MG63 (cell line): ENCODE measurements at regions not wholly inside any gene's neighbourhood (a gene's known extent, or its start where the extent isn't known, plus 50 kb on each side); places are given as distances from the start of the nearest gene placed in this dataset.
A peak's percentile ranks its signal among the peaks of the same experiment; 100 is the strongest.

ENCODE experiments used
- DNase-seq: peaks from one replicate; pipeline ENCODE4 v3.0.0-alpha.2; 2020
- H3K27me3 ChIP-seq: fragments of 250-450 bp; sonication (Bioruptor Pico); 2 replicates; pipeline ENCODE4 v1.5.1; 2020; ENCODE audit warnings: mild to moderate bottlenecking, moderate library complexity
- H3K36me3 ChIP-seq: fragments of 250-450 bp; sonication (Bioruptor Pico); 2 replicates; pipeline ENCODE4 v1.5.1; 2020; ENCODE audit warnings: mild to moderate bottlenecking, moderate library complexity
- H3K4me3 ChIP-seq: fragments of 250-450 bp; sonication (Bioruptor Pico); 2 replicates; pipeline ENCODE4 v1.5.1; 2020; ENCODE audit warnings: mild to moderate bottlenecking, moderate library complexity
- H3K9me3 ChIP-seq: fragments of 250-450 bp; sonication (Bioruptor Pico); 2 replicates; pipeline ENCODE4 v1.5.1; 2020; ENCODE audit warnings: mild to moderate bottlenecking, moderate library complexity

DNA sequence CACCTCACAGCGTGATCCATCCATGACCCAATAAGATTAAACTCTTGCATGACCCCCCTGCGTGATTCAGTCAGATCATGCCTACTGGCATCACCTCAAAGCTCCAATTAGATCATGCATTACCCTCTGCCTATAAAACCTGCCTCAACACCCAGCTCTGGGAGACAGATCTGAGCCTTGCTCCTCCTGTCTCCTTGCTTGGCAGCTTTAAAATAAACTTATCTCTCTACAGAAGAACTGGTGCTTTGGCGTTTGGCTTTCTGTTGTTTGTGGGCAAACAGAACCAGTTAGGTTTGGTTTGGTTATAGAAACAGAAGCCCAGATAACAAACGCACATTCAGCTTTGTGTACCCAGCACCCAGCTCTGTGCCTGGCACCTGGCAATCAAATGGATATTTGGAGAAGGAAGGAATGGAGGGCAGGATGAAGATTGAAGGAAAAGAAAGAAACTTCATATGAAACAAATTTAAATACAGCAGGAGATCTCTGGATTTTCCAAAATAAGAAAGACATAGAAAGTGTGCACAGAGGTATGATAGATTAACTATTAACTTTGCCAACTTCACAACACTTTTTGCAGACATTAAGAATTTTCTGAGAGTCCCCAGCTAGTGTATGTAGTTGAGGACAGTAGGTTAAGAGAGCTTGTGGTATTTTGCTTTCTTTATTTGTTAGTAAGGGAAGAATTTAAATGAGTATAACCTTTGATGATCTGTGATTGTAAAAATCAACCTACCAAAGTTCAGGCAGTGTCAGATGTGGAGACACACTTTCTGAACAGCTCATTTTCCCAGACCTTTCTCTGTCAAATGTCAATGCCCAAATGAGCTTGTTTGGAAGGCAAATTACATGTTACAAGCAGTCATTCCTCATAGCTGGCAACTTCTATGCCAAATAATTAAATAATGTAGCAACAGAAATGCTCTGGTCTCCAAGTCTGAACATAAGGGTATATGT is 102.1 kb upstream of the ASTN2 start:
- H3K4me3 ChIP-seq = no peak overlapping the region
- no peaks in the 10 kb centered on the region for H3K27me3 ChIP-seq
- H3K9me3 ChIP-seq = no peaks in the 10 kb centered on the region
- H3K36me3 ChIP-seq = no peaks in the 10 kb centered on the region
- DNase-seq = no peak

DNA sequence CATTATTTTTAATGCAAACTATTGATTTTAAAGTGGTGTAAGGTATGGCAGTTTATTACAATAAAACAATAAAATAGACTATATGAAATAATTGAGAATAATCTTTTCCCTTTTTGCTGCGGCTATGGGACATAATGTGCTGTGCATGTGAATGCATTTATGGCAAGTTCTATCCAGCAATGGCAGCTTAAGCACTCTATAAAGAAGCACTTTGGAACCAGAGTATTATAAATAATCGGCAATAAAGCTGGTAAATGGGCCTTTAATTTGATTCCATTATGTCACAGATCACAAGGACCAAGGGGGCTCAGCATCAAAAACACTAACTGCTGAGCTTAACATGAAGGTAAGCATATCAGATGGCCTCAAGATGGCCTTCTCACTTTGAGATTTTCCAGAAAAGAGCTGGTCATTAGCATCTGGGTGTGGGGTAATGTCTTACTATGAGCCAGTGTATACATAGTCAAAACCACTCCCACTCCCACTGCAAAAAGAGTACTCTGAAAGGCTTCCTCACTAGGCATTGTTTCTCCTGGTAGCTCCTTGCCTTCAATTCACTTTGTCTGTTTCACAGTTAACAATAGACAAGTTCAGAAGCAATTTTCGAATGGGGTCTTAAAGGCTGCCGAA is 97.1 kb upstream of the ASTN2 start:
- DNase-seq = no peak
- no peaks in the 10 kb centered on the region; the same call in 1 of the 2 replicates for H3K27me3 ChIP-seq
- no peaks in the 10 kb centered on the region for H3K36me3 ChIP-seq
- no peaks in the 10 kb centered on the region for H3K9me3 ChIP-seq
- H3K4me3 ChIP-seq = no peak overlapping the region

DNA sequence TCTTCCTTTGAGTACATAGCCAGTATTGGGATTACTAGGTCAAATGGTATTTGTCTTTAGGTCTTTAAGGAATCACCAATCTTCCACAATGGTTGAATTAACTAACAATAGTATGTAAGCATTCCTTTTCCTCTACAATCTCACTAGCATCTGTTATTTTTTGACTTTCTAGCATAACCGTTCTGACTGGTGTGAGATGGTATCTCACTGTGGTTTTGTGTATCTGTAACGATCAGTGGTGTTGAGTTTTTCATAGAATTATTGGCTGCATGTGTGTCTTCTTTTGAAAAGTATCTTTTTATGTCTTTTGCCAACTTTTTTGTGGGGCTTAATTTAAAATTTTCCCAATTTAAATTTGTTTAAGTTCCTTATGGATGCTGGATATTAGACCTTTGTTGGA is 81.5 kb upstream of the ASTN2 start:
- Histone ChIP-seq H3K9me3 (no peaks in the 10 kb centered on the region), H3K4me3 (no peak overlapping the region), H3K27me3 (no peaks in the 10 kb centered on the region), H3K36me3 (no peaks in the 10 kb centered on the region)
- DNase-seq = no peak

DNA sequence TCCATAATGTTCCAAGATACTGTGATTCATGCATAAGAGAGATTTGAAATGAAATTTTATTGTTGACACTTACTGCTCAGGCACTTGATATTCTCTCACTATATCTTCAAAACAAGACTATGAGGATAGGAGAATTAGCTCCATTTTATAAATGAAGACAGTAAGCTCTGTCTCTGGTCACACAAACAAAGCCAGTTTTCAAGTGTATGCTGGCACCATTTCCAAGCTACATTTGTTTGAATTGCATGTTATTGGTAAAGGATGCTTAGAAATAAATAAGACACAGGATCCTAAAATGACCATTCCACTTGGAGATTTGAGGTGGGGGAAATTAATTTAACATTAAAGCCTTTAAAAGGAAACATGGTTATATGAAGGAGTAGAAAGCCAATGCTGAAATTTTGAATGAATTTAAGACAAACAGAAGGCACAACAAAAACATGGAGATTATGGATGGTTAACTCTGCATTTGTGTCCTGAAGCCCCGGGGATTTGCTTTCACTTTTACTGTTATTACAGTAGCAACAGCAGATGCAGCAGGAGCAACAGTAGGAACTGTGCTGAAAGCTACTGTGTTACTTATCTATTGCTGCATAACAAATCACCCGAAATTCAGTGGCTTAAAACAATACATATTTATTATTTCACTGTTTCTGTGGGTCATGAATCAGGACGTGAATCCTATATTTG is 79.7 kb upstream of the ASTN2 start:
- peak overlapping the region; percentile 26 for H3K4me3 ChIP-seq
- H3K36me3 ChIP-seq = no peaks in the 10 kb centered on the region
- DNase-seq = no peak
- H3K9me3 ChIP-seq = no peaks in the 10 kb centered on the region
- no peaks in the 10 kb centered on the region for H3K27me3 ChIP-seq

DNA sequence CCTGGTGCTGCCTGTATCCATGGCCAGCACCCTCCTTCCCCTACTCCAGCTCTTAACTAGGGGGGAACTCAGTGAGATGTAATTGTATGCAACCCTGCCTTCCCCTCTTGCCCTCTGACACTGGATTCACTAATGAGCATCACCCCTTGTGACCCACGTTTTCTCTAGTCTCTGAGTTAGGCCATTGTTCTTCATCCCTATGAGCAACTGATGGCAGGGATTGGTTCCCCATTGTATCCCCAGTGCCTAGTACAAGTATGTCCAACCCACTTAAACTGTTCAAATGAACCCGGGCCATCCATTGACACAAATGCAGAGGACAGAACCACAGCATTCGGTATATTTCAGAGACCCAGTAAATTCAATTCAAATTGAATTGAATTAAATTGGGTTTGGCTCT is 77.6 kb upstream of the ASTN2 start:
- Histone ChIP-seq H3K27me3 (no peaks in the 10 kb centered on the region), H3K9me3 (no peaks in the 10 kb centered on the region), H3K4me3 (no peak overlapping the region), H3K36me3 (no peaks in the 10 kb centered on the region)
- no peak for DNase-seq

DNA sequence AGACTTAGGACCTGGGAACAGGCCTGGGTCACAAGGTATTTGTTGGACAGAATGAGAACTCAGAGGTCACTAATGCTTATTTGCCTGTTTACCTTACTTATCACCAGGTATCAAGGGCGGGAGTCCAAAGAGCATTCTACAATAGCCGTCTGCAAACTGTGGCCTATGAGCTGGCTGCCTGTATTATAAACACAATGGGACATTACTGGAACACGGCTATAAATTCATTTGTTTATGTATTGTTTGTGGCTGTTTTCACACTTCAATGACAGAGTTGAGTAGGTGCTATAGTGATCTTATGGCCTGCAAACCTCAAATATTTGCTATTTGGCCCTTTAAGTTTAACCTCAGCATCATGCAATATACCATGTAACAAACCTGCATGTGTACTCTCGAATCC is 76.6 kb upstream of the ASTN2 start:
- H3K27me3 ChIP-seq = no peaks in the 10 kb centered on the region
- H3K36me3 ChIP-seq = no peaks in the 10 kb centered on the region
- no peak for DNase-seq
- H3K9me3 ChIP-seq = no peaks in the 10 kb centered on the region
- H3K4me3 ChIP-seq = no peak overlapping the region

DNA sequence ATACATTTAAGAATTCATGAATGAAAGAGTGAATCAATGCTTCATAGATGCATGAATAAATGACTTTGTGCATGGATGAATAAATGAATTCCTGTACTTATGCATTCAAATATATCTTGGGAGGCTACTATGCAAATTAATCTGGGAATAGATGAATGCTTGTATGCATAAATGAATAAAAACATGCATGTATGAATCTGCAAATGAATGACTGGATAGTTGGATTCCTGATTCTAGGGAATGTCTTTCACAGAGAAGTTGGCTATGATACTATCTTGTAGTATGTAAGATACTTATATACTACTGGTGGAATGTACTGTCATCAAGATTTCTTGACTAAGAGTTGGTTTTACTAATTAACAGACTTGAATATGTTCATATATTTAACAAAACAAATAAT is 75.3 kb upstream of the ASTN2 start:
- H3K9me3 ChIP-seq = no peaks in the 10 kb centered on the region
- no peaks in the 10 kb centered on the region for H3K36me3 ChIP-seq
- H3K27me3 ChIP-seq = no peaks in the 10 kb centered on the region
- no peak for DNase-seq
- H3K4me3 ChIP-seq = no peak overlapping the region

DNA sequence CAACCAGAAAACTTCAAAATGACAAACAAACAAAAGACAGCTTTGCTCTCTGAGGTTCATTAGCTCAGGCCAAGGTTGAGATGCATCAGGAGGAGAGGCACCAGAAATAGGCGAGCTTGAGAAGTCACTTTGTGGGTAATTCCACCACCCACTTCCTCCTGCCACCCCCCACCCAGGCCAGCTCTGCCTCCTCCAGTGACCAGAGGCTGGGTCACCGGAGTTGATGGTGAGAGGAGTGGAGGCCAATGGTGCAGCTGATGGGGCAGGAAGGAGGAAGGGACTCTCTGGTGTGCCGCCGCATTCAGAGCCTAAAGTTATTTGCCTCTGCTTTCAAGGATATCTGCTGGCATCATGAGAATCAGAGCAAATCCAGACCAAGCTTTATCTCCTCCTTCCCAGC is 73.8 kb upstream of the ASTN2 start:
- Histone ChIP-seq H3K27me3 (no peaks in the 10 kb centered on the region), H3K9me3 (no peaks in the 10 kb centered on the region), H3K36me3 (no peaks in the 10 kb centered on the region), H3K4me3 (no peak overlapping the region)
- DNase-seq = no peak

DNA sequence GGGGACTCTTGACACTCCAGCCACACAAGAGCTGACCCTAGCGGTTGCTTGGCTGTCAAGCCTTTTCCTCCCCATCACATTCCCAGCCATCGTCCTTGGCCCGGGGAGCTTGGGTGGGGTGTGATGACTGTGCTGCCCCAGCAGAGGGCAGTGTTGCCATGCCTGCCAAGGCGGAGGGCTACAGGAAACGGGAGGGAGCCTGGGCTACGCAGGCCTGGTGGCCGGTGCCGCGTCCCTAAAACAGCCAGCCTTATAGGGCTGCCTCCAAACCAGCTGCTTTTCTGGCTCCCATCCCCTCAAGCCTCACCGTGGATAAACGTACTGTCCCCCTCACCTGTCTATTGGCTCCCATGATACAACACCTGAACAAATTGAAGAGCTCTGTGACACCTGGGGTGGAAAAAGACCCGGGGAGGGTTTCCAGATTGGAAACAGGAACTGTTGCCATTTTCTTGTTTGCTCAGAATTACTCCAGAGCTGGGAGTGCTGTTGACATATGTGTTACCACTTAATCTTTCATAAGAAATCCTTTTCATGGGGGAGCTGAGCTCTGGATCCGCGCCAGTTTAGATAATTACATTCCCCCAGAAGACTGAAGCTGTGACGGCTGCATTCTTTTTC is 72.8 kb upstream of the ASTN2 start:
- peak; percentile 67 for DNase-seq
- no peak overlapping the region for H3K4me3 ChIP-seq
- no peaks in the 10 kb centered on the region for H3K9me3 ChIP-seq
- H3K27me3 ChIP-seq = no peaks in the 10 kb centered on the region
- H3K36me3 ChIP-seq = no peaks in the 10 kb centered on the region

DNA sequence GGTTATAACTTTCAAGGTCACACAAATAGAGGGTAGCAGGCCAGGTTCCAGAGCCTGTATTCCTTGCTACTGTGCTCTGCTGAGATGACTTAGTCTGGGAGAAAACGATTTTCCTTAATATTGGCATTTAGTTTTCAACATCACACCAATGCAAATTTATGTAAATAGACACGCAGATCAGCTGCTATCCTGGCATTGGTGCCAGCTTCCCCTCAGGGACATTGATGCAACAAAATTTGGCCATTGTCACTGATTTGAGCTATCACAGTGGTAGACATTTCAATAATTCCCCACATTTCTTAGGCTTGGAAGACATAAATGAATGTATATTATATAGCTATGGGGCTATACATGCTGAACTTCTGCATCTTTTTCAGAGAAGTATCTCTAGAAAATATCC is 71.6 kb upstream of the ASTN2 start:
- no peak for DNase-seq
- H3K27me3 ChIP-seq = no peaks in the 10 kb centered on the region; the same call in 1 of the 2 replicates
- no peaks in the 10 kb centered on the region for H3K9me3 ChIP-seq
- no peak overlapping the region for H3K4me3 ChIP-seq
- H3K36me3 ChIP-seq = no peaks in the 10 kb centered on the region

DNA sequence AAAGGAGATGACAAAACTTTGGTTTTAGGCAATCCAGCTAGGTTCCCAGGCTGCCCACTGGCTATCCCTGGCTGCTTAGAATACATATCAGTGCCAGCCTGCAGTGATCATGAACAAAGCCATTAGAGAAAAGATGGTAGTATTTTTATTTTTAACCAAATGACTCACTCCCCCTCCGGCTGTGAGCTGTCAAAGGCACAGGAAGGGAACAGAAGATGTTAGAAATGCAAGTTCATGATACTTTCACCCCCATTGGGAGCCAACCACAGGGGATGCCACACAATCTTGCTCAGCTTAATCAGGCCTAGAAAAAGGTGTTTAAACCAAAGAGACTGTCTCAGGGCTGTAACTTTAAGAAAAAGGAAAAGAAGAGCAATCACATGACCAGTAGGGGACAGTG is 70.3 kb upstream of the ASTN2 start:
- Histone ChIP-seq H3K27me3 (no peaks in the 10 kb centered on the region; the same call in 1 of the 2 replicates), H3K4me3 (no peak overlapping the region)
- DNase-seq = peak; percentile 14

DNA sequence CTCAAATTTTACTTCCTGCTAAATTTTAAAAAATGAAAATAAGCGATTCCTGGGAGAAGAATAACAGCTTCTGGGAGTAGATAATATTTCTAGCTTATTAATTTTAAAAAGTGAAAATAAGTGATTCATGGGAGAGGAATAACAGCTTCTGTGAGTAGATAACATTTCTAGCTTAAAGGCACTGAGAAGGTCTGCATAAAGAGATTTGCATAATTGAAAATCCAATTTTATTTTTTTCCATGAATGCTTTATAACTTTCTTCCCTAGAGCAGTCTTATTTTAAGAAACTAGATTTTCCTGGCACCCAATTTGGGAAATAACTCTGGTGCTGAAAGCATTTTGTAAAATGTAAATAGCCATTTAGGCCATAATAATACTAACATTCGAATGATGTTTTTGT is 65.9 kb upstream of the ASTN2 start:
- DNase-seq = no peak
- no peaks in the 10 kb centered on the region; the same call in 1 of the 2 replicates for H3K27me3 ChIP-seq
- no peaks in the 10 kb centered on the region for H3K9me3 ChIP-seq
- no peaks in the 10 kb centered on the region for H3K36me3 ChIP-seq
- H3K4me3 ChIP-seq = no peak overlapping the region

More for the DNA sequence above, 70.3 kb upstream of the ASTN2 start:
- H3K36me3 ChIP-seq = no peaks in the 10 kb centered on the region
- no peaks in the 10 kb centered on the region for H3K9me3 ChIP-seq

DNA sequence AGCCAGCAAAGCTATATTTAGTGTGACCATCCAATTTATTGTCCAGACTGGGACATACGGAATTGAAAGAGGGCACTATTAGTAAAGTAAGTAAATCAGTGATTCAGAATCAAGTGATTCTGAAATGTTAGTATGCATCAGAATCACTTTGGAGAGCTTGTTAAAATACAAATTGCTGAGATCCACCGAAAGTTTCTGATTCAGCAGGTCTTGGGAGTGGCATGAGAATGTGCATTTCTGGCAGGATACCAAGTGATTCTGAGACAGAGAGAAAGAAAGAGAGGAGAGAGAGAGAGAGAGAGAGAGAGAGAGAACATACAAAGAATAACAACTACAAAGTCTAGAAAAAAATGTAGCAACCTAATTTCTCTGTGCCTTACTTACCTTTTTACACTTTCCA is 65.4 kb upstream of the ASTN2 start:
- no peaks in the 10 kb centered on the region for H3K9me3 ChIP-seq
- no peak overlapping the region for H3K4me3 ChIP-seq
- H3K27me3 ChIP-seq = no peaks in the 10 kb centered on the region; the same call in 1 of the 2 replicates
- H3K36me3 ChIP-seq = no peaks in the 10 kb centered on the region
- no peak for DNase-seq

DNA sequence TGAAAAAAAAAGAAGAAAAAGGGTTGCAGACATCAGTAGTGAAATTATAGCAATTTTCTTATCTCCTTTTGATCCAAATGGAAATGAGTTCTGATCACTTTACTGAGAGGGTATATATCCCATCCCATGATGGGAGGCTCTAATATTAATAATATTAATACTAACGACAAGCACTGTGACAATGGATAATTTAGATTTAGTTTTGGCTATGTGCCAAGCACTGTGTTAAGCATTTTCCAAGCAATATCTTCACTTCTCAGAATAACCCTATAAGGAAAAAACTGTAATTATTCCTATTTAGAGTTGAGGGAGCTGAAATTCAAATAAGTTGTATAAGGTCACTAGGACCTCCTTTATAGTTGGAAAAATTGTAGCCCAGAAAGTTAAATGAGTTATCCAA is 58.4 kb upstream of the ASTN2 start:
- H3K27me3 ChIP-seq = no peaks in the 10 kb centered on the region
- no peak overlapping the region for H3K4me3 ChIP-seq
- H3K9me3 ChIP-seq = no peaks in the 10 kb centered on the region
- no peak for DNase-seq
- no peaks in the 10 kb centered on the region for H3K36me3 ChIP-seq

DNA sequence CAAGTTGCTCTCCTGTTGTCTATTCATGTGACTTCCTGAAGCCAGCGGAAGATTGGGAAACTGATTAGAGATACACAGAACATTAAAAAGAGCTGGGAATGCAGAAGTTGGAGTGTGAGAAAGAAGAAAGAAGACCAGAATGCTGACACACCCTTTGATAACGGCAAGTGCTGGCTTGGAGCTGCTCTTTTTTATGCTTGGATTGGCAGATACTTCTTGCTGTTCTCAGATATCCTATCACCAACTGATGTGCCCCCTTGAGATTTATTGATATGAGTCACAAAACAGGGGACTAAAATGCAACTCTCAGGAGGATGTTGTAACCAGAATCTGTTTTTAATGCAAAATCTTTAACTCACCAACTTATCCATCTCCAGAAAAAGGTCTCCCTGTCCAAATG is 56.0 kb upstream of the ASTN2 start:
- no peak for DNase-seq
- no peaks in the 10 kb centered on the region; the same call in none of the 2 replicates for H3K27me3 ChIP-seq
- no peaks in the 10 kb centered on the region for H3K36me3 ChIP-seq
- no peak overlapping the region for H3K4me3 ChIP-seq
- no peaks in the 10 kb centered on the region for H3K9me3 ChIP-seq

DNA sequence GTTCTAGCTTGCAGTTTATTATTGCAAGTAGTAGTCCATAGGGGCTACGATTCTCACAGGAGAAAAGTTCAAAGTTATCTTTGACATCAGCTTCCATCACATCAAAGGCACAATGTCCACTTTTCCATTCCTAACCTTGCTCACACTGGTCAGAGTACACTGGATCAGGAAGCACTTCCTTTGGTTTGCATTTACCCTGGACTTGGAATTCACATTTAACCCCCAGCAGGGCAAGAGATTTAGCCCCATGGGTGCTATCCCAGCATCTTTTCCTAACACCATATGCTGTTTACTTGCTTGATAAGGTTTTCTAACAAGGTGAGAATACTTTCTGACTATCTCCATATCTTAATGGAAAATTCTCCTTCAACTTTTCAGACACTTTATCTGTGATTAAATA is 55.6 kb upstream of the ASTN2 start:
- H3K9me3 ChIP-seq = no peaks in the 10 kb centered on the region
- no peak for DNase-seq
- H3K36me3 ChIP-seq = no peaks in the 10 kb centered on the region
- no peaks in the 10 kb centered on the region; the same call in none of the 2 replicates for H3K27me3 ChIP-seq
- H3K4me3 ChIP-seq = no peak overlapping the region

DNA sequence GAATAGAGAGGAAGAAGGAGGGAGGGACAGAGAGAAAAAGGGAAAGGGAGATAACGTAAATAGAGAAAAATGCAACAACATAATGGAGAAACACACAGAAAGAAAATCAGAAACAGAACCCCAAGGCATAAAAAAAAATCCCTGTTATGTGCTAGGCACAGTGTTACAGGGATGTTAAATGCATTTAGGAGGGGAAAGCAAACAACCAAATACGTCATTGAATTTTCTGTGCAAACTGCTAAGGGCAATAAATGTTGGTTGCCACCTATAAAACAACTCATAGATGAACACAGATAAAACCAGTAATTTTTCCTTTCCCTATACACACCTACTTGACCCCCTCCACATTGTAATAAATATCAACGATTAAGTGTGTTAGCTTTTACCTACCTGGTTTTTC is 51.3 kb upstream of the ASTN2 start:
- no peaks in the 10 kb centered on the region; the same call in none of the 2 replicates for H3K27me3 ChIP-seq

More for the DNA sequence above, 51.3 kb upstream of the ASTN2 start:
- H3K9me3 ChIP-seq = no peaks in the 10 kb centered on the region
- H3K4me3 ChIP-seq = no peak overlapping the region
- no peak for DNase-seq
- H3K36me3 ChIP-seq = no peaks in the 10 kb centered on the region
